Keratinocyte (primary cell): ENCODE measurements at regions not wholly inside any gene's neighbourhood (a gene's known extent, or its start where the extent isn't known, plus 50 kb on each side); places are given as distances from the start of the nearest gene placed in this dataset.

Source experiments
- DNase-seq: peaks from one replicate; pipeline ENCODE4 v3.0.0-alpha.2; 2011; ENCODE audit warnings: low read depth, missing footprints, low spot score
- FAIRE-seq: peaks from 2 replicates; lab custom pipeline; 2011; peaks lifted over from hg19 to GRCh38; lab: Jason Lieb, UNC
- H2AFZ ChIP-seq: 2 replicates; pipeline ENCODE4 v1.6.0; 2012; ENCODE audit warnings: low read length, control low read depth, inconsistent platforms; ENCODE audit not compliant: control insufficient read depth
- H3K27ac ChIP-seq: 2 replicates; pipeline ENCODE4 v1.5.1; 2011; ENCODE audit warnings: low read length; ENCODE audit not compliant: control insufficient read depth, insufficient read depth
- H3K27me3 ChIP-seq: 3 replicates; pipeline ENCODE4 v1.6.0; 2011; ENCODE audit warnings: low read length; ENCODE audit not compliant: control insufficient read depth, insufficient read depth; ENCODE audit errors: extremely low read depth
- H3K36me3 ChIP-seq, 2 experiments: 2 replicates in 1 of 2; 3 replicates in 1 of 2; pipeline ENCODE4 v1.5.1; 2011; ENCODE audit warnings: low read length in 2 of 2, mild to moderate bottlenecking in 1 of 2; ENCODE audit not compliant: control insufficient read depth in 2 of 2, insufficient read depth in 2 of 2; ENCODE audit errors: extremely low read depth in 1 of 2
- H3K4me1 ChIP-seq: 3 replicates; pipeline ENCODE4 v1.5.1; 2011; ENCODE audit warnings: low read length; ENCODE audit not compliant: control insufficient read depth, insufficient read depth; ENCODE audit errors: extremely low read depth
- H3K4me2 ChIP-seq: 3 replicates; pipeline ENCODE4 v1.6.0; 2011; ENCODE audit warnings: low read depth, low read length; ENCODE audit not compliant: control insufficient read depth, insufficient read depth; ENCODE audit errors: extremely low read depth
- H3K4me3 ChIP-seq, 3 experiments: fragments of 200-600 bp in 1 of 3; sonication (generic) in 1 of 3; 2 replicates in 2 of 3; 3 replicates in 1 of 3; pipeline ENCODE4 v1.5.1; 2011 to 2016; ENCODE audit warnings: low read length in 3 of 3, mild to moderate bottlenecking in 3 of 3, control low read depth in 2 of 3, inconsistent platforms in 1 of 3, low read depth in 1 of 3, mixed read lengths in 1 of 3, mixed run types in 1 of 3, moderate library complexity in 1 of 3; ENCODE audit not compliant: control insufficient read depth in 2 of 3, insufficient read depth in 2 of 3; ENCODE audit errors: extremely low read depth in 1 of 3
- H3K79me2 ChIP-seq: 2 replicates; pipeline ENCODE4 v1.6.0; 2012; ENCODE audit warnings: low read length; ENCODE audit not compliant: control insufficient read depth, insufficient read depth
- H3K9ac ChIP-seq: 3 replicates; pipeline ENCODE4 v1.6.0; 2011; ENCODE audit warnings: low read length; ENCODE audit not compliant: control insufficient read depth, insufficient read depth; ENCODE audit errors: extremely low read depth
- H3K9me1 ChIP-seq: 3 replicates; pipeline ENCODE4 v1.6.0; 2011; ENCODE audit warnings: low read length; ENCODE audit not compliant: control insufficient read depth, insufficient read depth; ENCODE audit errors: extremely low read depth
- H3K9me3 ChIP-seq: 2 replicates; pipeline ENCODE4 v1.5.1; 2012; ENCODE audit warnings: low read depth, low read length; ENCODE audit not compliant: control insufficient read depth
- H4K20me1 ChIP-seq: 3 replicates; pipeline ENCODE4 v1.6.0; 2011; ENCODE audit warnings: low read length; ENCODE audit not compliant: control insufficient read depth, insufficient read depth; ENCODE audit errors: extremely low read depth
- EZH2 ChIP-seq: IDR thresholded peaks from one replicate; pipeline ENCODE4 v1.6.1; 2012; ENCODE audit warnings: inconsistent platforms, mild to moderate bottlenecking, low read length, moderate library complexity
- dilution Hi-C: fragments of 300-500 bp; cut with MboI; formaldehyde crosslinking; loops from one replicate; pipeline ENCODE4 v1.7.0; 2020; ENCODE audit warnings: low sequenced_read_pairs; ENCODE audit not compliant: extremely low pct_ligation_motif_present
- TF ChIP-seq, protein P1 (sequence below), 3 experiments: IDR thresholded peaks in 1 of 3; conservative IDR thresholded peaks in 1 of 3; optimal IDR thresholded peaks in 1 of 3; 2 replicates in 2 of 3; 3 replicates in 1 of 3; pipeline versions ENCODE3 to v1.5.1; 2011; ENCODE audit warnings: low read length in 3 of 3, mild to moderate bottlenecking in 3 of 3, moderate library complexity in 2 of 3, control low read depth in 1 of 3, inconsistent platforms in 1 of 3; ENCODE audit not compliant: insufficient read depth in 2 of 3; ENCODE audit errors: extremely low read depth in 1 of 3

DNA sequence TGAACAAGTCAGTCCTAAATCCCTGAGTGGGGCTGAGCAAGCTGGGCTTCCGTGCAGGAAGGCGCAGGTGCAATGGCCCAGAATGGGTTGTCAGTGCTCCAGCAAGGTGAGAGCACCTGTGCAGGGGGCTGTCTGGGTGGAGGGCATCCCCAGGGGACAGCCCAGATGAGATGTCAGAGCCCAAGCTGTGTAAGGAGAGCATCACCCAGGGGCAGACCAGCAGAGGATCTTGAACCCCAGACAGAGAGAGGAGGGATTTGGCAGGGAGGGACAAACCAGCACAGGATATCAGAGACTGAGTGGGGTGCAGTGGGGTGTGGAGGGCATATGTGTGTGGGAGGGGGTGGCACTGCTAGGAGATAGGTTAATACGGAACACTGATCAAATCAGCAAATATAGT is 114.9 kb upstream of the TMEM45B start:
- H3K27me3 ChIP-seq, result peaks cover 3% of the 10 kb centered on the region
- H3K4me1 ChIP-seq, result peaks cover 26% of the 10 kb centered on the region
- FAIRE-seq (no peak), DNase-seq (no peak)
- H3K9me3 ChIP-seq, result no peaks in the 10 kb centered on the region
- no peaks in the 10 kb centered on the region for H3K79me2 ChIP-seq
- no peaks in the 10 kb centered on the region for H4K20me1 ChIP-seq
- TF ChIP-seq, protein P1, sequence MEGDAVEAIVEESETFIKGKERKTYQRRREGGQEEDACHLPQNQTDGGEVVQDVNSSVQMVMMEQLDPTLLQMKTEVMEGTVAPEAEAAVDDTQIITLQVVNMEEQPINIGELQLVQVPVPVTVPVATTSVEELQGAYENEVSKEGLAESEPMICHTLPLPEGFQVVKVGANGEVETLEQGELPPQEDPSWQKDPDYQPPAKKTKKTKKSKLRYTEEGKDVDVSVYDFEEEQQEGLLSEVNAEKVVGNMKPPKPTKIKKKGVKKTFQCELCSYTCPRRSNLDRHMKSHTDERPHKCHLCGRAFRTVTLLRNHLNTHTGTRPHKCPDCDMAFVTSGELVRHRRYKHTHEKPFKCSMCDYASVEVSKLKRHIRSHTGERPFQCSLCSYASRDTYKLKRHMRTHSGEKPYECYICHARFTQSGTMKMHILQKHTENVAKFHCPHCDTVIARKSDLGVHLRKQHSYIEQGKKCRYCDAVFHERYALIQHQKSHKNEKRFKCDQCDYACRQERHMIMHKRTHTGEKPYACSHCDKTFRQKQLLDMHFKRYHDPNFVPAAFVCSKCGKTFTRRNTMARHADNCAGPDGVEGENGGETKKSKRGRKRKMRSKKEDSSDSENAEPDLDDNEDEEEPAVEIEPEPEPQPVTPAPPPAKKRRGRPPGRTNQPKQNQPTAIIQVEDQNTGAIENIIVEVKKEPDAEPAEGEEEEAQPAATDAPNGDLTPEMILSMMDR (optimal IDR thresholded peaks at IDR 0.05 in 1 of 3, IDR thresholded peaks at IDR 0.05 in 1 of 3, conservative IDR thresholded peaks at IDR 0.05 in 1 of 3; ENCODE audit: extremely low read depth in 1 of 3, insufficient read depth in 2 of 3, low read length in 3 of 3), result no peak
- TF ChIP-seq EZH2, result no peak
- H3K9me1 ChIP-seq, result no peaks in the 10 kb centered on the region
- no peak overlapping the region for H3K27ac ChIP-seq
- H3K4me3 ChIP-seq, result no peak overlapping the region
- no peak overlapping the region for H3K4me2 ChIP-seq
- dilution Hi-C loops, result no loop called here
- H3K36me3 ChIP-seq, result no peaks in the 10 kb centered on the region
- H2AFZ ChIP-seq, result no peak overlapping the region
- H3K9ac ChIP-seq, result no peak overlapping the region

DNA sequence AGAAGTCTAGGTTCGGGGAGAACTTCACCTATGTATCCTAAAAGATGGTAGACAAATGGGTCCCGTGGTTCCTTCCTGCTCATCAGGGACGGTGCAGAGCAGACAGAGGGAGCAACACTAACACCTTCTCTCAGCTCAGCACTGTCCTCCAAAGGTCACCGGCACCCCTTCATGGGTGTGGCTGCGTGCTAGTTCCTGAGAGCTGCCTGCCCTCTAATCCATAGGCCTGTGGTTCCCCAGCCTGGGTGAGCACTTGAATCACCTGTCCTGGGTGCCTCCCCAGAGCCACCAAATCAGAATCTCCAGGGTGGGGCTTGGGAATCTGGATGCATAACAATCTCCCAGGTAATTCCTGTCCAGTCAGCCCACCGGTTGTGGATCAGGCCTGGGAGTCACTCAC is 113.9 kb upstream of the TMEM45B start:
- no peaks in the 10 kb centered on the region for H3K79me2 ChIP-seq
- peaks cover 27% of the 10 kb centered on the region for H3K4me1 ChIP-seq
- dilution Hi-C loops, result no loop called here
- no peaks in the 10 kb centered on the region for H4K20me1 ChIP-seq
- H3K4me3 ChIP-seq, result no peak overlapping the region
- no peaks in the 10 kb centered on the region for H3K9me1 ChIP-seq
- FAIRE-seq, result no peak
- no peak for DNase-seq
- no peak overlapping the region for H3K4me2 ChIP-seq
- H3K9me3 ChIP-seq, result no peaks in the 10 kb centered on the region
- peaks cover 3% of the 10 kb centered on the region for H3K27me3 ChIP-seq
- TF ChIP-seq, protein P1 (optimal IDR thresholded peaks at IDR 0.05 in 1 of 3, IDR thresholded peaks at IDR 0.05 in 1 of 3, conservative IDR thresholded peaks at IDR 0.05 in 1 of 3; ENCODE audit: extremely low read depth in 1 of 3, insufficient read depth in 2 of 3, low read length in 3 of 3), result no peak
- no peak for TF ChIP-seq EZH2
- no peak overlapping the region for H3K9ac ChIP-seq
- no peaks in the 10 kb centered on the region for H3K36me3 ChIP-seq
- H2AFZ ChIP-seq, result no peak overlapping the region
- no peak overlapping the region for H3K27ac ChIP-seq
